Stimulated activated CD8-positive, alpha-beta memory T cell treated with anti-CD3 and anti-CD28 coated beads, Interleukin-4, amount 100 ng/mL, for 4 hours (primary cell): ENCODE measurements at regions not wholly inside any gene's neighbourhood (a gene's known extent, or its start where the extent isn't known, plus 50 kb on each side); places are given as distances from the start of the nearest gene placed in this dataset.

Experiments
- DNase-seq, 2 donors: peaks; one replicate each; pipeline ENCODE4 v3.0.0-alpha.2; 2020; ENCODE audit warnings: low read depth in 2 of 2, low spot score in 1 of 2

DNA sequence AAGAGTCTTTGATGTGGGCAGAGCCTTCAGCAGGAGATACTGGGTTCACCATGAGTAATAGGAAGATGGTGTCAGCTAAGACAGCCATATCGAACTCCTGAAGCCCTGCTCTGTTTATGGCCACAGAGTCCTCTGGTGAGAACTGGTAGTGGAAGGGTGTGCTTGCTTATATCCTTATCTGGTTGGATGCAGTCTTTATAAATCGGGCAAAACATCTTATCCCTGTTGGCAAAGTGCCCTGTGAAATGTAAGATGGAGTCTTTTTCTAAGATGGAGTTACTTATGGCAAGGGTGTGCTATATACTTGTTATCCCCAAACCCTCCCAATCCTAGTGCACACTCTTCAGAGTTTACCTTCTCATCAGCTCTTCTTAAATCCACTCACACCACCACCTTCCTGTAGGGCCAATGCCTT lies 190.8 kb upstream of the PARD3B start:
- no peak for DNase-seq

DNA sequence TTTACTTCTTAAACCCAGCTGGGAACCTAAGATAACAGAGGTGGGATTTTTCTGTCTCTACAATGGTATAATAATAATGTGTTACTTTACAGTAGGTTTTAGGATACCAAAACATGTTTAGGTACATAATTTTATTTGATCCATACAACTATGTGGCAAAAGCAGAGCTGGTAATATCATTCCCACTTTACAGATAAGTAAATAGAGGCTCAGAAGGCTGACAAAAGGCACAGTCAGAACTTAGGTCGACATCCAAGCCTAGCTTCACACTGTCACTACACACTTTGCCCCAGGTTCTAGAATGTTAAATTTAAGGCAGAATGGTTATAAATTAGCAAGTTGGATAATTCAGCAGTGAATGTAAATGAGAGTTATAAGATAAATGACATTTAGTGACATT lies 189.6 kb upstream of the PARD3B start:
- no peak for DNase-seq

DNA sequence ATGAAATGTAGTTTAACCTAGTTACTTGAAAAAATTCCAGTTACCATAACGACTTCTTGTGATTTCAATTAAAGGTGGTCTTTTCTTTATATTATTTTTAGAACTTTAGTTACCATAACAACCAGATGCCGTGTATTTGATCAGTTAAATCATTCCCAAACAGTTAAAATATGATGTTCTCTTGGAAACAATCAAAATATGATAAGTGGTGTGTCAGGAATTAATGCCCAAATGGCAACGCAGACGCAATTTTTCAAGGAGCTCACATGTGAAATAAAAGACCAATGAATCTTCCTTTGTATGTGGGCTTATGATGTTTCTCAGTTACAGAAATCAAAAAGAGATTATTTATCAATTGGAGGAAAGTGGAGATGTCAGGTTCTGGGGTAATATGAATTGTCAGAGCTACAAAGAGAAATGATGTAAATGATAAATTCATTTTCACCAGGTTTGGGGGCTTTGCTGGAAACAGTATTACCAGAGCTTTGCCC lies 189.1 kb upstream of the PARD3B start:
- DNase-seq, result no peak

DNA sequence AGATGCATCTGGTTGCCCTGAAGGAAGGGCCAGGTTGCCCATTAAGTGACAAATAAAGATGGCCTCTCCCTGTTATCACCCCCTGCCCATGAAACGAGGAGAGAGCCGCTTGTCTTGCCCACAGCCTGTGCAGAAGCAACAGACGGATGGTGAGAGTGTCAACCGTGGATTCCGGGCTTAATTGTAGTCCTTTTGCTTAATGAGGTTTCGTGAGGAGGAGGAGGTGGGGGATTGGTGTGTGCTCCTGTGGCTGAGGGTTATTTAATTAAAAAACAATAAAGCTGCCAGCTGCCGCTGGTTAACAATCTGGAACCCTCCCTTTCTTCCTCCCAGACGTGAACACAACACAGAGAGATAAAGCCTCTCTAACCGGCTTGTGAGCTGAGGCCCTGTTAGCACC lies 188.0 kb upstream of the PARD3B start:
- no peak for DNase-seq

DNA sequence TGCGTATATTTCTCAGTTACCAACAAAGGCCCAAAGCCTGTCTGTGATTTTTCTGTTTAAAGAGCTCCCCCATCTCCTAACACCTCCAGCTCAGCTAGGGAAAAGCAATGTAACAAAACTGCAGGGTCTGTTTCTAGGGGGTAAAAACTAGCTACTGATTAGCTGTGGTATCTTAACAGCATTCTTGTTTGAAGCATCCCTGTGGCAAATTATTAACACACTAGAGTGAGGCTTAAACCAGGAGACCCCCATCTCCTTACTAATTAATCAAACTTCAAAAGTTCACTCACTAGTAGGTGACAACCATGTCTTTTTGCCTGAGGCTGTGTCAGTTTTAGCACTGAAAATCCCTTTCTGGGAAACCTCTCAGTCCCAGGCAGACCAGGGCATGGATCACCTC lies 186.2 kb upstream of the PARD3B start:
- DNase-seq, result no peak

DNA sequence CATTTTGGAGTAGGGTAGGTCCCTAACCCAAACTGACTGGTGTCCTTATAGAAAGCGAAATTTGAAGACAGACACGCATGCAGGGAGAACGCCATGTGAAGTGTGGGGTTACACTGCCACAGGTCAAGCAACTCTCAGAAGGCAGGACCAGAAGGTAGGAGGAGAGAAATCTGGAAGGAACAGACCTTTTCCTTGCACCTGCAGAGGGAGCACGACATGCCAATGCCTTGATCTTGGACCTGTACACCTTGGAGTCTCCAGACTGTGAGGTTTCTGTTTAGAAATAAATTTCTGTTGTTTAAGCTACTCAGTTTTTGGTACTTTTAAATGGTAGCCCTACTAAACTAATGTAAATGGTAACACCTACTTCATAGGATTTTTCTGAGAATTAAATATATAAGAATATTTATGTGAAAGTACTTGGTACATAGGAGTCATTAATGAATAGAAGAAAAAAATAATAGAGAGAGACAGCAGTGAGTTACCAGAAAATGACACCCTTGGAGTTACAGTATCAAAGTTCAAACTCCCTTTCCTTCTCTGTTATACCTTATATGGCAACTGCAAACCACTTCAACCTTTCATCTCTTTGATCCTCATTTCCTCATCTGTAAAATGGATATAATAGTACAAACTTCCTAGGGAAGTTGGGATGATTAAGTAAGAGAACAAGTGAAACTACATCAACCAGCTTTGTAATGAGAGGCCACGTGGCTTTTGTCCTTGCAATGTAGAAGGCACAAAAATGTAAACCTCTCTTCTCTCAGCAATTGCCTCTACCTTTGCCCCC lies 184.9 kb upstream of the PARD3B start:
- no peak for DNase-seq

DNA sequence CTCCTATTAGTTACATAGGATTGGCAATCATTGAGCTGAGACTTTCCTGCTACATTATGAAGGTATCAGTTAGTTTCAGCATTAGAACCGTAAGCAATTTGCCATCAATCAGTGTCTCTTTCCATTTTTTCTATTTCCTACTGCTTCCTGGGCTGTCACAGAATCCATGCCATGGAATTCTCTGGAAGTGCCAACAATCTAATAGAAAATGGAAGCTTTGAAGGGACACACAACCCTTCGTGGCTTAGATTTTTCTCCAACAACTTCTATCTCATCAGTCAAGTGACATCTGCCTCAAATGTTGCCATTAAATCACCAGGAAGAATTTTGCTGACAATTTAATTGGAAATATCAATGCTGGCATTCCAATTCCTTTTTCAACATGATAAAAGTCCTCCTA lies 183.5 kb upstream of the PARD3B start:
- no peak for DNase-seq

DNA sequence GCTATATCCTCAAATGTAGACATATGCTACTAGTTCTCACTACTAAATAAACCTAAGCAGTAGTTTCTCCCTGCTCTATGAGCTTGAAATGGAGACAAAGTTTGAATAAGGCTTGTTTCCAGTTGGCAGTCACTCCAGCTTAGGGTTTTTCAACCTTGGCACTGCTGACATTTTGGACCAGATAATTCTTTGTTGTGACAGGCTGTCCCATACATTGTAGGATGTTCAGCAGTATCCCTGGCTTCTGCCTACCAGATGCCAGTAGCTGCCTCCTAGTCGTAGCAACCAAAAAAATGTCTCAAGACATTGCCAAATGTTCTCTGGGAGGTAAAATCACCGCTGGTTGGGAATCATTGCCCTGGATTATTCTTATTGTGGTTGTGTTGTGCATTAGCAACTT lies 182.7 kb upstream of the PARD3B start:
- DNase-seq, result no peak

DNA sequence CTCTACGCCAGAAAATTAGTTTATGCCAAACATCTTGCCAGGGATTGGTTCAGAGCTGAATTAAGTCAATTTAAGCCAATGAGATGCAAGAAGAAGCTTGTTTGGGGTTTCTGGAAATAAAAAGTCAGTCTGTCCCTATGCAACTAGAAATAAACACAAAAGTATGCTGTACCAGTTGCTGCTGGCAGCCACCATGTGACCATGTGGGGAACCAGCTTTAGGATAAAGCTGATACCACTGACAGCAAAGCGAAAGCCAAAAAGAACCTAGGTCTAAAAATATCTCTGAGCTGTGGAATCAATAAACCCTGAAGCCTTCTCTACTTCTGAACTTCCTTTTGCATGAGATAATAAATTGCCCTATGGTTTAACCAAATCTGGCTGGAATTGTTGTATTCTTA lies 181.8 kb upstream of the PARD3B start:
- no peak for DNase-seq

DNA sequence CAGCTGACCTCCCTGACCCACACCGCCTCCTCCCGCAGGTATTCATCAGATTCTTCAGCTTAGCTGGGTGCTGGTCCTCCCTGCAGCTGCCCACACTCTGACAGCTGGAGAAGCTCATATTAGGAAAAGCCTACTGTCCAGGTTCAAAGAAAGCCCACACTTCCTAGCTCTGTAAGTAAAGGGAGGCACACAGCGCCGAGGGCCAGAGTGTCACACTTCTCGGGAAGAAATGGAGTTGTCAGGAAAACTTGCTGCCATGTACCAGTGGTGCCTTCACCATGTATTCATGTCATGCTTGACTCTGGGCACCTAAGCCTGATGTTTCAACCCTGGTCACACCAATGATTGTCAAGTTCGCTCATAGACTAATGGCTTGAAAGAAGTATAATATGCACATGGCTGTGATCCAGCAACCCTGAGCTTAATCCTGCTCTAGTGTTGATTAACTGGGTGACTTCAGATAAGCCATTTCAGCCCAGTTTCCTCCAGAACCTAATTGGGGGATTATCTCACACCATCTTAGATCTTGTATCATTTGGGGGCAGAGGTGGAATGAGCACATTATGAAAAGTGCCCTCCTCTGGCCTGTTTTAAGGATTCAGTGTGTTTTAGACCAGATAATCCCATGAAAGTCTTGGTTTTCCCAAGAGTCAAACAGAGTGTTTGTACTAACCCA lies 180.3 kb upstream of the PARD3B start:
- DNase-seq, result no peak

DNA sequence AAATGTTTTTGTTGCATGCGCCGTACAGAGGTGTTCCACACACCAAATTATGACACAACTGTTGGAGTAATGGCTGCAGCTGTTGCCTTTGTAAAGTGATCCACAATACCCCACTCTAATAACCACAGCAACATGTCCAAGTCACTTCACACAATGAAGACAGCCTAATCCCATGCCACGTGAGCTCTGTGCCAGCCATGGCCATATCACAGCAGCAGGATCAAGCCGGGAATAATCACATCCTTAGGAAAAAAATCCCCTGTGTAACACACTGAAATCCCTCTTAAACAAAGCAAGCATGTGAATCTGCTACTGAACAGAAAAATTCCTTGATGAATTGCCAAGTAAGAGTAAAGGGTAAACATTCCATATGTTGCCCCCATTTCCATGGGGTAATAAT lies 179.5 kb upstream of the PARD3B start:
- DNase-seq, result no peak

DNA sequence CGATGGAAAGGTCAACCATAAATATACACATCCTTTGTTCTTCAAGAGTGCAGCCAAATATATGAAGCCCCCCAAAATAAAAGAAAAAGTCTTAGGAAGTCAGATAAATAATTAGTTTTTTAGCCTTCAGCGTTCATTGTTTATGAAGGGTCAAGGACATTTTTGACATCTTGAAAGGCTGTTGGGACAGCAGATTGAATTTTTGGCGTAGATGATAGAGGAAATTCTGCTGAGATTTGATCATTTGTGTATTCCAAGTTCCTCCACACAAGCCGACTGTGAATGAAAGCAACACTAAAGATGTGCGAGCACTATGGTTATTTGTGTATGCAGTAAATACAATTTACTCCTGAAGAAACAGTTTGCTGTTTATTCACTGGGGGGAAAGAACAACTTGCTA lies 177.8 kb upstream of the PARD3B start:
- DNase-seq, result no peak

DNA sequence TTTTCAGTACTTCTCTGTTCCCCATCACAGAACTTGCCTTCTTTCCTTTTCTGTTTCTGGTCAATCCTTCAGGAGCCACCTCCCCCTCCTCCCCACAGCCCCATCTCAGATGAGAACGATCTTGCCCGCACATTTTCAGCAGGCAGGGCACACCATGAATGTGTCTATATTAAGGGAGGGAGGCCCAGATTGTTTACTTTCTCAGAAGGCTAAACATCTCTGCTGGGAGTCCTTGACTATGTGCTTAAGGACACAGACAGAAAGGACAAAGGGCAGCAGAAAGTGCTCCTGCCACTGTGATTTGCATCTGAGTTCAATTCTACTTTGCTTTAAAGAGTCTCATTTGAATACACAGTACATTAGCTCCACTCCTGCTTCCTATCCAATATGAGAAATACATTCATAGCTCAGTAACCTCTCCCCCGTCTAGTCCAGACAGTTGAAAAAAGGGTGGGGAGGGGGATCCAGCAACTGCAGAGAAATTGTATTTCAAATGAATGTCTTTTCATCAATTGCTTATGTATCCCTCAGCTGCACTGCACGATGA lies 175.0 kb upstream of the PARD3B start:
- no peak for DNase-seq

DNA sequence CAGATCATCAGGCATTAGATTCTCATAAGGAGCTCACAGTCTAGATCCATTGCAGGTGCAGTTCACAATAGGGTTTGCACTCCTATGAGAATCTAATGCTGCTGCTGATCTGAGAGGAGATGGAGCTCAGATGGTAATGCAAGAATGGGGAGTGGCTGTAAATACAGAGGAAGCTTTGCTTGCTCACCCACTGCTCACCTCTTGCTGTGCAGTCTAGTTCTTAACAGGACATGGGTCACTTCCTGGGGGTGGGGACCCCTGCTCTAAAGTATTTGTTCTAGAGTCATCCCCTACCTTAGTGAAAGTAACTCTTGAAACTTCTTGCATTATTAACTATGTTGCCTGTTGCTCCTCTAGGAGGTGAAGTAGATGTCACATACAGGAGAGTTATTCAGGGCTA lies 171.3 kb upstream of the PARD3B start:
- DNase-seq, result no peak

DNA sequence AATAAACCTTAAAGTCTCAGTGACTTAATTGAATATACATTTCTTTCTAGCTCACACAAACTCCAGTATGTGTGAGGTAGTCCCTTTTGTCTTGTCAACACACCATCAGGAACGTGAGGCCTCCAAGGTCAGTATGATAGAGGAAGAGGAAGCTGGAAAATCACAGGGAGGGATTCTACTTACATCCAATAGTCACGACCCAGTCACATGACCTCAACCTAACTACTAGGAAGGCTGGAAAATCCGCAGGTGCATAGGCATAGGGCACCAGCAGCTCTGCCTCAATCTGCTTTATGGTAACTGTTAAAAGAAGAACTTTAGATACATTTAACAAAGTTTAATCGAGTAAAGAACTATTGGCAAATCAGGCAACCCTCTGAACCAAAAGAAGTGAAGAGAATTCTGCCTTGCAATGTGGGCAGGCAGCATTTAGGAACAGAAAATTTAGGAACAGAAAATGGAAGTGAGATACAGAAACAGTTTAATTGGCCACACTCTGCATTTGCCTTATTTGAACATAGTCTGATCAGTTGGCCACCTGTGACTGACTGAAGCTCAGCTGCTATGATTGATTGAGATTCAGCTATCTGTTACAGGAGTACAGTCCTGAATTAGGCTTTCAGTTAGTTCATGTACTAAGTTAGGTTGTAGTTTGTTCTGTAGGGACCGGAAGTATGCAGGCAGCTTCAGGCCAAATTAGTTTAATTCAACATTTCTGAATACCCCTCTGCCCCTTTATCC lies 165.0 kb upstream of the PARD3B start:
- no peak for DNase-seq

DNA sequence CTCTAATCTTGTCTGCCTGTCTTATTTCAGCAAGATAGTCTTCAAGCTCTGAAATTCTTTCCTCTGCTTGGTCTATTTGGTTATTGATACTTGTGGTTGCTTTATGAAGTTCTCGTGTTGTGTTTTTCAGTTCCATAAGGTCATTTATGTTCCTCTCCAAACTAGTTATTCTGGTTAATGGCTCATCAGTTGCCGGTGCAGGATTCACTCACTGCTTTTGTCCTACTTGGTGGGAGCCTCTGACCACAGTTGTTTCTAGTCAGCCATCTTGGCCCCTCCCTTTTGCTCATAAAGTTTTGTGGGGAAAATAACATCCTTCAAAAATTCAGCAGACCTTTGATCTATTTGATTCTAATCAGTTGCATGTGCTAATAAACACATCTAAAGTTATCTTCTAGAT lies 158.6 kb upstream of the PARD3B start:
- no peak for DNase-seq

DNA sequence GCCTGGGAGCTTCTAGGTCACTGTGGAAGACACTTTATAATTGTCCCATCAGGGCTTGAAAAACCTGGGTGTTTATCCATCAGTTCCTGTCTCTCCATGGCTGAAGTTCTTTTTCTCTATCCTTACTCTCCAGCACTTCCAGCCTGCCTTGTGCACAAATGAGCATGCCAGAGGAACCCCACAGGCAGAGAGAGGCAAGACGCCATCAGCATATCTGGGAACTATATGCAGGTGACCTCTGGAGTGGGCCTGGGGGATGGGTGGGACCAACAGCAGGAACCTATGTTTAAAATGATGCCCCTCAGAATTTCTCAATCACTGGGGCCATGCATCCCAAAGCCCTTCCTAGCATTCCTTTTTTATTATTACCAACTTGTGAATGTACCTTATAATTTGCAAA lies 156.2 kb upstream of the PARD3B start:
- DNase-seq, result no peak

DNA sequence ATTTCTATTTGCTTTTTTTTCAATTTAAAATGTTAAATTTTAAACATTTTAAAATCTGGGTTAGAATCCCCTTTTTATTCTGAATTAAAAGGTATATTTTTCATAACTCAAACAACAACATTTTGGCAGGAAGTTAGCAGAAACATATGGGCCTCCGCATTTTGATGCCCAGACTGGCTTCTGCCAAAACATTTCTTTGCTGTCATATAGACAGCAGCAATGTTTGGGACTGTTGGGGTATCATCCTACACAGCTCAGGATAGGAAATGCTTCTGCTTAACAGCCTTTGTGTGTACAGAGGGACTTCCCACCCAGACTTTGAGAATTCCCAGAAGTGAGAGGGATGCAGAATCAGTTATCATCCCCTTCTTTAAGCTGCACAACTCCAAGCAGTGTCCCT lies 155.4 kb upstream of the PARD3B start:
- no peak for DNase-seq

DNA sequence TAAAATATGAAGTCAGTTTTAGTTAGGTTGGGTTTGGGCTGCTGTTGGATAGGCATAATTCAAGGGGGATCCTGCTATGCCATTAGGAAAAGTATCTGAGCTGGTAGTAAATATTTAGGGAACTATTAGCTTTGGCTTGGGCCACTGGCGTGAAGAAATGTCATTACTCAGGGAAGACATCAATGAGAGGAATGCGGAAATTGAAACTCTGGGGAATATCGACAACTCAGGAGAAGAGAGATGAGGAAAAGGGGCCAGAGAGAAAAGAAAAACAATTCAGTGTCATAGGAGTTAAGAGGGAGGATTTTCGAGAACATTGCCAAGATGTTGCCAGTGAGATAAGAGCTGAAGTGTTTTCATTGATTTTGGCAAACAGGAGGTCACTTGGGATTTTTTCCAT lies 149.7 kb upstream of the PARD3B start:
- DNase-seq, result no peak

DNA sequence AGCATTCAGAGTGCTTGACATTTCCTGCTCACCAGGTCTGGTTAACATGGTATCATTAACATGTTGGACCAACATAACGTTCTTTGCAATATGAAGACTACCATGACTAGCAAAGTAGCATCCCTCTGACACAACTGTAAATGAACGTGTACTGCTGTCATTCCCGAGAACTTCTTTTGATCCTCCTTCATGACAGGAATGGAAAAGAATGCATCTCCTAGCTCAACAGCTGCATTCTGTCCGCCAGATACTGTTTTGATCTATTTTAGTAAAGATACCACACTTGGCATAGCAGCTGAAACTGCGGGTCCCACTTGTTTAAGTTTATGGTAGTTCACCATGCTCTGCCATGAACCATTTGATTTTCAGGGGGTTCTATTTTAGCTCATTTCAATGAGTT lies 144.2 kb upstream of the PARD3B start:
- DNase-seq, result no peak

DNA sequence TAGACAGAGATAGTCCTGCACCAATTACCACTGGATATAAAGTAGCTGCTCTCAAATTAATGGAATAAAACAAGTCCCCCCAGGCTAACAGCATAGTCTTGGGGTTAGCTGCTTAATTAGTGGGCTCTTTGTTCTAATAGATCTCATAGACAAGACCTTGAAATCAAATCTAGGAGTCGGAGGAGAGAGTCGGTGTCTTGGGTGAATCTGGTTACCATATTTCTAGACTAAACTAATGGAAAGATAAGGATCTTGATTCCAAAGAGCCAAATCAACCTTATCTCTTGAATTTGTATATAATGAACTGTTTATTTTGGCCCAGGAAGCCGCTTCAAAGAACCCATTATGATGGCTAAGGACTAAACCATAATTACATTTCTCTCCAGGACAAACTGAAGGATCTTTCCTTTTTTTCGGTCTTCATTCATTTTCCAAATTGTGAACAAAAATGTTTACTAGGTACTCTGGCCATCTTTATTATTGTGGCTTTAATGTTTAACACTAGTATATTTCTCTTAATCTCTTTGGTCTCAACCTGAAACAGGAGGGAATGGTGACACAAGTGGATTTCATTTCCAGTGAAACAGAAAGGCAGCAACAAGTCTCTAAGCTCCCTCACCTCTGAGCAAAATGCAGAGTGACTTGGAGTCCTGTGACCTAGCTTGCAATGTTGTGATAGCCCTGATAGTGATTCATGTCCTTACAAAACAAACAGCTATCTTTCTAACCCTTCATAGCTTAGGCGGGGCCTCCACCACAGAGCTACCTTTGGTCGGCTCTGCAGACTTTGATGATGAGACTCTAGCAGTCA lies 137.9 kb upstream of the PARD3B start:
- DNase-seq, result no peak
